DOHH2 (cell line): ENCODE measurements at regions not wholly inside any gene's neighbourhood (a gene's known extent, or its start where the extent isn't known, plus 50 kb on each side); places are given as distances from the start of the nearest gene placed in this dataset.

ENCODE experiments used
- CTCF ChIP-seq: fragments of 200-600 bp; sonication (generic); IDR thresholded peaks from one replicate; pipeline ENCODE4 v1.5.1; 2014; ENCODE audit warnings: antibody characterized with exemption, mild to moderate bottlenecking, low read depth, low read length; ENCODE audit not compliant: poor library complexity, severe bottlenecking
- EZH2phosphoT487 ChIP-seq: fragments of 200-600 bp; sonication (generic); IDR thresholded peaks from 2 replicates; pipeline ENCODE4 v1.6.1; 2017; ENCODE audit warnings: borderline replicate concordance, mild to moderate bottlenecking, antibody characterized with exemption, low read length, moderate library complexity, mixed read lengths

DNA sequence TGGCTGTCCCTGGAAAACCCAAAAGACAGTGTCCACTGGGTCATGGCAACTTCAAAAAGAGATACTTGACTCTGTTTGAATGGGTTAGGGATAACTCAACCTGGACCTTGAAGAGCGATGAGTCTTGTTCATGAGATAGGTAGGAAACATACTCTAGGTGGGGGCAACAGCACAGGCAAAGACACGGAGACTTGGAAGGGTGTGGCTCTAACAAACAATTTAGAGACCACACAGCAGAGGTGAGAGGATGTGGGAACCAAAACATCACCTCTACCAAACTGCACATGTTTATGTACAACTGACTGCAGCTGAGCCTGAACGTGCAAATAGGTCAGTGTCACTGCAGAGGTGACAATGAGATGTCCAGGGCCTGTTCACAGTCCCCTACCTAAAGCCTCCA, 247.7 kb upstream of the ADRA1B start:
- TF ChIP-seq CTCF = no peak
- TF ChIP-seq EZH2phosphoT487 = no peak
